ENCODE measurements at regions not wholly inside any gene's neighbourhood (a gene's known extent, or its start where the extent isn't known, plus 50 kb on each side); places are given as distances from the start of the nearest gene placed in this dataset.

- no peak for DNase-seq (ENCODE audit: low spot score)
- in situ Hi-C loops (cut with MboI; ENCODE audit: low pct_unique_long_range_greater_than_20kb, low sequenced_read_pairs, unreplicated experiment) = no loop called here
- no peak for TF ChIP-seq CTCF (IDR thresholded peaks at IDR 0.05; ENCODE audit: extremely low read depth, insufficient read depth, missing control alignments)
Measured at GRCh38 chr5:107213025-107213424, 457.7 kb downstream of the EFNA5 start.

- in situ Hi-C loops (cut with MboI; ENCODE audit: low pct_unique_long_range_greater_than_20kb, low sequenced_read_pairs, unreplicated experiment) = no loop called here
- no peak for TF ChIP-seq CTCF (IDR thresholded peaks at IDR 0.05; ENCODE audit: extremely low read depth, insufficient read depth, missing control alignments)
- DNase-seq (ENCODE audit: low spot score) = no peak
Measured at GRCh38 chr5:107211630-107212029, 459.1 kb downstream of the EFNA5 start.

GRCh38 chr5:107208867-107209266, 461.9 kb downstream of the EFNA5 start:
- TF ChIP-seq CTCF (IDR thresholded peaks at IDR 0.05; ENCODE audit: extremely low read depth, insufficient read depth, missing control alignments) = no peak
- DNase-seq (ENCODE audit: low spot score) = no peak
- in situ Hi-C loops (cut with MboI; ENCODE audit: low pct_unique_long_range_greater_than_20kb, low sequenced_read_pairs, unreplicated experiment) = no loop called here

GRCh38 chr5:107204413-107204812, 466.3 kb downstream of the EFNA5 start:
- no peak for TF ChIP-seq CTCF (IDR thresholded peaks at IDR 0.05; ENCODE audit: extremely low read depth, insufficient read depth, missing control alignments)
- no peak for DNase-seq (ENCODE audit: low spot score)
- in situ Hi-C loops (cut with MboI; ENCODE audit: low pct_unique_long_range_greater_than_20kb, low sequenced_read_pairs, unreplicated experiment) = no loop called here

DNA sequence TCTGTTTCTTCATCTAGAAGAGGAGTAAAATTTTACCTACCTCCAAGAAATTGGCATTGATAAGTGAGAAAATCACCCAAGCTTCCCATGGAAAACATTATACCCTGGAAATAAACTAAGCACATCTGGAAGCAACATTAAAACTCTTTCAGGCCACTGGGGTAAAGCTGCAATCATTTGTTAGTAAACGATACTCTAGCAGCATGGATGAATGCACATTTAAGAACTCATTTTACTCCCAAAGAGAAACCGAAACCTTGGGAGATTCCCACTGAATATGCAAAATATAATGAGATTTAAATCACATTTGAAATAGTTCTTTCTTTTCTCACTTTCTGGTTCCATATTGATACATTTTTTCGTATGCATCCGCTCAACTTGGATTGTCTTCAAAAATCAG, 467.5 kb downstream of the EFNA5 start:
- in situ Hi-C loops (cut with MboI; ENCODE audit: low pct_unique_long_range_greater_than_20kb, low sequenced_read_pairs, unreplicated experiment) = no loop called here
- no peak for DNase-seq (ENCODE audit: low spot score)
- no peak for TF ChIP-seq CTCF (IDR thresholded peaks at IDR 0.05; ENCODE audit: extremely low read depth, insufficient read depth, missing control alignments)

GRCh38 chr5:107199756-107200155, 471.0 kb downstream of the EFNA5 start:
- TF ChIP-seq CTCF (IDR thresholded peaks at IDR 0.05; ENCODE audit: extremely low read depth, insufficient read depth, missing control alignments) = no peak
- no peak for DNase-seq (ENCODE audit: low spot score)
- in situ Hi-C loops (cut with MboI; ENCODE audit: low pct_unique_long_range_greater_than_20kb, low sequenced_read_pairs, unreplicated experiment) = no loop called here

DNA sequence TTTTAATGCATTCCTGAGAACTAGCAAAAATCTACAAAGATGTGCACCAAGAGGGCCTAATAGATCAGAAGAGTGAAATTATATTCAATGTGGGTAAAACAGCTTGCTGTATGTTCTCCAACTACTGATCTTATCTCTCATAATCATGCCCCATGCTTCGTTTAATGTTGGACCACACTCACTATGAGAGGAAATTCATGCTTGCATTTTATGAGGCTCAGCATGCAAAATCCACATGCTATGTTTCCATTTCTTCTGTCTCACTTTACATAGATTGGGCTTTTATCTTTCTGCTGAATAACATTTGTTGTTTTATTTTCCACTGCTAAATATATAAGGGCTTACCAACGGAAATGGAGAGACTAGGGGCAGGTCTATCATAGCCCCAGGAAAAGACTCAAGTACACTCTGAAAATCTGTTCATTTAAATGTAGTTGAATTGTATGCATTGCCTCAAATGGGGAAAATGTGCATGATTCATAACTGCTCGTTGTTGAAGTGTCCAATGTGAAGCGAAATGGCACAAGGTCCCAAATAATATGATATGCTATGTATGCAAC, 474.2 kb downstream of the EFNA5 start:
- in situ Hi-C loops (cut with MboI; ENCODE audit: low pct_unique_long_range_greater_than_20kb, low sequenced_read_pairs, unreplicated experiment) = no loop called here
- DNase-seq (ENCODE audit: low spot score) = no peak
- TF ChIP-seq CTCF (IDR thresholded peaks at IDR 0.05; ENCODE audit: extremely low read depth, insufficient read depth, missing control alignments) = no peak
